Endothelial cell of umbilical vein (primary cell): ENCODE measurements at regions not wholly inside any gene's neighbourhood (a gene's known extent, or its start where the extent isn't known, plus 50 kb on each side); places are given as distances from the start of the nearest gene placed in this dataset.

Experiments used
- BruUV-seq: library from RNA; stranded (reverse); fragments of 400-500 nt; replicated peaks from 2 replicates; lab custom pipeline; 2021; lab: Mats Ljungman, UMichigan
- CTCF ChIA-PET: fragments of 300-600, 350-600 bp; sonication (Branson Sonifier 250); formaldehyde crosslinking; loops from one replicate; lab custom pipeline; 2021; ENCODE audit warnings: antibody characterized with exemption, inconsistent platforms; lab: Charles Lee
- POLR2A ChIA-PET: fragments of 300-600, 350-600 bp; sonication (Branson Sonifier 250); formaldehyde crosslinking; loops from one replicate; lab custom pipeline; 2021; ENCODE audit warnings: antibody characterized with exemption, inconsistent platforms; lab: Charles Lee
- DNase-seq: peaks from one replicate; pipeline ENCODE4 v3.0.0-alpha.2; 2011; ENCODE audit warnings: low read depth, low spot score
- FAIRE-seq: peaks from 2 replicates; lab custom pipeline; 2011; peaks lifted over from hg19 to GRCh38; lab: Jason Lieb, UNC
- H2AFZ ChIP-seq: 2 replicates; pipeline ENCODE4 v1.6.0; 2012; ENCODE audit warnings: low read depth, low read length, control low read depth, inconsistent platforms
- H3K27ac ChIP-seq: 2 replicates; pipeline ENCODE4 v1.5.1; 2011; ENCODE audit warnings: low read depth, mild to moderate bottlenecking, control low read depth, low read length, moderate library complexity; ENCODE audit not compliant: insufficient read depth
- H3K27me3 ChIP-seq, 2 experiments: 2 replicates each; pipeline versions ENCODE4 v1.6.0 to v1.6.1; 2011; ENCODE audit warnings: low read length in 2 of 2, mixed read lengths in 1 of 2; ENCODE audit not compliant: control insufficient read depth in 2 of 2, insufficient read depth in 2 of 2
- H3K36me3 ChIP-seq, 2 experiments: 2 replicates in 1 of 2; 3 replicates in 1 of 2; pipeline ENCODE4 v1.5.1; 2011; ENCODE audit warnings: low read length in 2 of 2, mild to moderate bottlenecking in 1 of 2, moderate library complexity in 1 of 2; ENCODE audit not compliant: control insufficient read depth in 2 of 2, insufficient read depth in 2 of 2; ENCODE audit errors: extremely low read depth in 1 of 2
- H3K4me1 ChIP-seq: 3 replicates; pipeline ENCODE4 v1.5.1; 2011; ENCODE audit warnings: mild to moderate bottlenecking, low read length; ENCODE audit not compliant: control insufficient read depth, insufficient read depth; ENCODE audit errors: extremely low read depth
- H3K4me2 ChIP-seq: 2 replicates; pipeline ENCODE4 v1.6.1; 2011; ENCODE audit warnings: low read length, control low read depth, mixed read lengths; ENCODE audit not compliant: insufficient read depth
- H3K4me3 ChIP-seq, 3 experiments: fragments of 200-600 bp in 1 of 3; sonication (generic), shearing (Covaris generic) in 1 of 3; replicated peaks in 1 of 3; 2 replicates each; pipeline ENCODE4 v1.5.1; 2011 to 2016; ENCODE audit warnings: control low read depth in 3 of 3, low read length in 3 of 3, mild to moderate bottlenecking in 2 of 3, inconsistent platforms in 1 of 3, low read depth in 1 of 3, moderate library complexity in 1 of 3; ENCODE audit not compliant: insufficient read depth in 1 of 3
- H3K79me2 ChIP-seq: 2 replicates; pipeline ENCODE4 v1.6.0; 2012; ENCODE audit warnings: low read length, inconsistent platforms; ENCODE audit not compliant: control insufficient read depth, insufficient read depth
- H3K9ac ChIP-seq: replicated peaks from 2 replicates; pipeline ENCODE3; 2011; ENCODE audit warnings: low read length, control low read depth; ENCODE audit not compliant: insufficient read depth; ENCODE audit errors: extremely low read depth
- H3K9me1 ChIP-seq: replicated peaks from 3 replicates; pipeline ENCODE4 v1.6.0; 2011; ENCODE audit warnings: mild to moderate bottlenecking, low read length; ENCODE audit not compliant: control insufficient read depth, insufficient read depth; ENCODE audit errors: extremely low read depth
- H3K9me3 ChIP-seq: replicated peaks from 2 replicates; pipeline ENCODE4 v1.5.1; 2012; ENCODE audit warnings: low read length, inconsistent platforms; ENCODE audit not compliant: control insufficient read depth, insufficient read depth
- H4K20me1 ChIP-seq: replicated peaks from 2 replicates; pipeline ENCODE3; 2011; ENCODE audit warnings: mild to moderate bottlenecking, low read length; ENCODE audit not compliant: control insufficient read depth, insufficient read depth; ENCODE audit errors: extremely low read depth
- CTCF ChIP-seq, 2 donors: IDR thresholded peaks; 1 replicate in 1 of 2; 2 replicates in 1 of 2; pipeline ENCODE4 v1.5.1; 2011; ENCODE audit warnings: low read length in 2 of 2, mild to moderate bottlenecking in 2 of 2, moderate library complexity in 2 of 2, control low read depth in 1 of 2, inconsistent platforms in 1 of 2, low read depth in 1 of 2; ENCODE audit not compliant: insufficient read depth in 1 of 2; ENCODE audit errors: extremely low read depth in 1 of 2
- EZH2 ChIP-seq: IDR thresholded peaks from 2 replicates; pipeline ENCODE4 v1.6.1; 2012; ENCODE audit warnings: borderline replicate concordance, low read depth, mild to moderate bottlenecking, moderate library complexity, low read length, inconsistent platforms; ENCODE audit not compliant: severe bottlenecking
- FOS ChIP-seq: IDR thresholded peaks from 2 replicates; pipeline ENCODE4 v1.6.1; 2011; ENCODE audit warnings: mild to moderate bottlenecking, low read length, moderate library complexity, borderline replicate concordance; ENCODE audit not compliant: insufficient read depth
- GATA2 ChIP-seq: IDR thresholded peaks from 2 replicates; pipeline ENCODE4 v1.7.0; 2011; ENCODE audit warnings: low read depth, mild to moderate bottlenecking, moderate library complexity, mixed read lengths, low read length; ENCODE audit not compliant: insufficient read length, insufficient read depth
- JUN ChIP-seq: IDR thresholded peaks from 2 replicates; pipeline ENCODE4 v1.6.1; 2011; ENCODE audit warnings: borderline replicate concordance, low read depth; ENCODE audit not compliant: insufficient read length, insufficient read depth
- MAX ChIP-seq: IDR thresholded peaks from 2 replicates; pipeline ENCODE4 v1.6.1; 2011; ENCODE audit not compliant: insufficient read depth, insufficient read length
- MYC ChIP-seq: IDR thresholded peaks from one replicate; pipeline ENCODE4 v1.6.1; 2011; ENCODE audit warnings: mild to moderate bottlenecking, low read depth, low read length
- POLR2A ChIP-seq: IDR thresholded peaks from 2 replicates; pipeline ENCODE4 v1.6.1; 2012; ENCODE audit warnings: low read depth, mild to moderate bottlenecking, control low read depth, low read length
- POLR2AphosphoS5 ChIP-seq: IDR thresholded peaks from 2 replicates; pipeline ENCODE4 v1.6.1; 2012; ENCODE audit warnings: low read depth, mild to moderate bottlenecking, control low read depth, low read length, moderate library complexity; ENCODE audit not compliant: insufficient read depth
- dilution Hi-C: fragments of 300-500 bp; cut with MboI; formaldehyde crosslinking; loops from one replicate; pipeline ENCODE4 v1.15.0; 2019; ENCODE audit warnings: low sequenced_read_pairs; ENCODE audit not compliant: extremely low pct_ligation_motif_present
- intact Hi-C: fragments of 100-400 bp; cut with micrococcal nuclease; formaldehyde crosslinking; loops from one replicate; pipeline ENCODE4 v1.10.0; 2022

GRCh38 chr3:54003136-54003535 is 111.5 kb upstream of the SELENOK start:
- Histone ChIP-seq H3K9me3 (peaks cover 8% of the 10 kb centered on the region), H3K36me3 (no peaks in the 10 kb centered on the region), H3K79me2 (no peaks in the 10 kb centered on the region), H3K27me3 (no peaks in the 10 kb centered on the region), H3K9me1 (no peaks in the 10 kb centered on the region), H3K4me3 (no peak overlapping the region), H3K27ac (no peak overlapping the region), H3K4me1 (no peaks in the 10 kb centered on the region), H2AFZ (no peak overlapping the region), H3K4me2 (no peak overlapping the region), H4K20me1 (no peaks in the 10 kb centered on the region), H3K9ac (no peak overlapping the region)
- DNase-seq (no peak), FAIRE-seq (no peak)
- no TSS peak for BruUV-seq
- ChIA-PET POLR2A (no interaction called here), CTCF (no interaction called here)
- dilution Hi-C loops, result no loop called here
- intact Hi-C loops, result no loop called here
- TF ChIP-seq POLR2AphosphoS5, result no peak
- TF ChIP-seq GATA2, result no peak
- TF ChIP-seq POLR2A, result no peak
- no peak for TF ChIP-seq EZH2

- H3K9me3 ChIP-seq, result peaks cover 3% of the 10 kb centered on the region
- CTCF ChIA-PET, result no interaction called here
- H3K36me3 ChIP-seq, result no peaks in the 10 kb centered on the region
- no peak overlapping the region for H3K27ac ChIP-seq
- POLR2A ChIA-PET, result no interaction called here
- no peaks in the 10 kb centered on the region for H3K9me1 ChIP-seq
- H3K27me3 ChIP-seq, result no peaks in the 10 kb centered on the region
- no peaks in the 10 kb centered on the region for H3K4me1 ChIP-seq
- BruUV-seq, result no TSS peak
- no peak overlapping the region for H3K4me2 ChIP-seq
- H3K9ac ChIP-seq, result no peak overlapping the region
- no peak for FAIRE-seq
- no peak for DNase-seq
- H3K4me3 ChIP-seq, result no peak overlapping the region
- dilution Hi-C loops (no loop called here), intact Hi-C loops (no loop called here)
- H4K20me1 ChIP-seq, result no peaks in the 10 kb centered on the region
- no peak overlapping the region for H2AFZ ChIP-seq
- H3K79me2 ChIP-seq, result no peaks in the 10 kb centered on the region
- no peak for TF ChIP-seq POLR2A
- no peak for TF ChIP-seq MYC
- no peak for TF ChIP-seq POLR2AphosphoS5
- TF ChIP-seq EZH2, result no peak
- TF ChIP-seq CTCF (IDR thresholded peaks at IDR 0.05; ENCODE audit: extremely low read depth in 1 of 2, insufficient read depth in 1 of 2, low read depth in 1 of 2, low read length in 2 of 2), result no peak
- no peak for TF ChIP-seq MAX
- TF ChIP-seq FOS, result no peak
- no peak for TF ChIP-seq JUN
- TF ChIP-seq GATA2, result no peak
Observed at GRCh38 chr3:53999725-54000124, 108.1 kb upstream of the SELENOK start.
